H1 (cell line): ENCODE measurements at regions not wholly inside any gene's neighbourhood (a gene's known extent, or its start where the extent isn't known, plus 50 kb on each side); places are given as distances from the start of the nearest gene placed in this dataset.

Experiments
- CTCF ChIA-PET: fragments of 300-600 bp; sonication (Branson Sonifier 250); formaldehyde crosslinking; loops from one replicate; lab custom pipeline; 2021; ENCODE audit not compliant: partially characterized antibody; lab: Charles Lee
- POLR2A ChIA-PET: fragments of 300-600 bp; sonication (Branson Sonifier 250); formaldehyde crosslinking; loops from one replicate; lab custom pipeline; 2021; ENCODE audit warnings: inconsistent platforms; ENCODE audit not compliant: partially characterized antibody; lab: Charles Lee
- DNase-seq, 2 experiments: peaks; one replicate each; pipeline versions ENCODE4 v3.0.0 to v3.0.0-alpha.2; 2010 to 2022; ENCODE audit warnings: low spot score in 2 of 2, low read depth in 1 of 2, mixed read lengths in 1 of 2
- FAIRE-seq: peaks from 2 replicates; lab custom pipeline; 2011; peaks lifted over from hg19 to GRCh38; lab: Jason Lieb, UNC
- H2AFZ ChIP-seq: 2 replicates; pipeline ENCODE4 v1.8.1; 2012; ENCODE audit warnings: low read length, inconsistent platforms
- H2AK5ac ChIP-seq: 2 replicates; pipeline ENCODE4 v1.6.1; 2013; ENCODE audit warnings: low read depth, low read length
- H2BK120ac ChIP-seq: replicated peaks from 2 replicates; pipeline ENCODE3; 2013; ENCODE audit warnings: low read depth, low read length, inconsistent platforms
- H2BK12ac ChIP-seq: 2 replicates; pipeline ENCODE4 v1.6.1; 2013; ENCODE audit warnings: low read depth, low read length
- H2BK15ac ChIP-seq: 2 replicates; pipeline ENCODE4 v1.6.1; 2013; ENCODE audit warnings: low read length
- H2BK20ac ChIP-seq: 2 replicates; pipeline ENCODE4 v1.6.1; 2013; ENCODE audit warnings: low read length
- H2BK5ac ChIP-seq: 2 replicates; pipeline ENCODE4 v1.6.1; 2013; ENCODE audit warnings: low read depth, low read length
- H3K14ac ChIP-seq: 2 replicates; pipeline ENCODE4 v1.6.1; 2013; ENCODE audit warnings: inconsistent platforms; ENCODE audit not compliant: insufficient read length
- H3K18ac ChIP-seq: 2 replicates; pipeline ENCODE4 v1.6.1; 2013; ENCODE audit warnings: low read length; ENCODE audit errors: extremely low read depth
- H3K23ac ChIP-seq: 2 replicates; pipeline ENCODE4 v1.6.1; 2013; ENCODE audit warnings: inconsistent platforms; ENCODE audit not compliant: insufficient read length
- H3K23me2 ChIP-seq: 2 replicates; pipeline ENCODE4 v1.6.1; 2013; ENCODE audit warnings: low read depth, low read length
- H3K27ac ChIP-seq: 2 replicates; pipeline ENCODE4 v1.6.1; 2011; ENCODE audit warnings: low read depth, low read length, inconsistent platforms
- H3K27me3 ChIP-seq, 4 experiments: replicated peaks in 1 of 4; 1 replicate in 1 of 4; 2 replicates in 3 of 4; pipeline versions ENCODE4 v1.6.1 to v1.8.1; 2011 to 2013; ENCODE audit warnings: low read length in 3 of 4, mild to moderate bottlenecking in 3 of 4, inconsistent platforms in 2 of 4, mixed read lengths in 2 of 4, moderate library complexity in 1 of 4; ENCODE audit not compliant: control insufficient read depth in 3 of 4, insufficient read depth in 3 of 4; ENCODE audit errors: extremely low read depth in 1 of 4
- H3K36me3 ChIP-seq, 4 experiments: 2 replicates each; pipeline versions ENCODE4 v1.6.1 to v1.8.1; 2011 to 2013; ENCODE audit warnings: mild to moderate bottlenecking in 4 of 4, low read length in 3 of 4, moderate library complexity in 2 of 4, control low read depth in 1 of 4, inconsistent platforms in 1 of 4; ENCODE audit not compliant: insufficient read depth in 4 of 4, control insufficient read depth in 2 of 4
- H3K4ac ChIP-seq: replicated peaks from 2 replicates; pipeline ENCODE3; 2013; ENCODE audit warnings: low read length, low read depth, mixed read lengths, inconsistent platforms; ENCODE audit not compliant: insufficient read length
- H3K4me1 ChIP-seq, 4 experiments: replicated peaks in 1 of 4; 1 replicate in 1 of 4; 2 replicates in 3 of 4; pipeline versions ENCODE4 v1.6.1 to v1.8.1; 2011 to 2013; ENCODE audit warnings: low read length in 3 of 4, inconsistent platforms in 2 of 4, mixed read lengths in 1 of 4; ENCODE audit not compliant: insufficient read depth in 4 of 4, control insufficient read depth in 3 of 4
- H3K4me2 ChIP-seq, 2 experiments: 2 replicates each; pipeline versions ENCODE4 v1.6.1 to v1.8.1; 2011 to 2013; ENCODE audit warnings: low read depth in 2 of 2, low read length in 2 of 2, control low read depth in 1 of 2, inconsistent platforms in 1 of 2, mild to moderate bottlenecking in 1 of 2; ENCODE audit not compliant: insufficient read depth in 1 of 2
- H3K4me3 ChIP-seq, 4 experiments: fragments of 200-600, 300-600 bp in 1 of 4; sonication (generic), shearing (Covaris generic), sonication (Bioruptor Twin) in 1 of 4; 2 replicates each; pipeline versions ENCODE4 v1.5.1 to v1.8.1; 2011 to 2016; ENCODE audit warnings: low read length in 4 of 4, low read depth in 3 of 4, control low read depth in 2 of 4, inconsistent platforms in 2 of 4, mild to moderate bottlenecking in 2 of 4, mixed read lengths in 1 of 4, moderate library complexity in 1 of 4; ENCODE audit not compliant: insufficient read depth in 2 of 4; ENCODE audit errors: extremely low read depth in 1 of 4
- H3K56ac ChIP-seq: replicated peaks from 2 replicates; pipeline ENCODE3; 2013; ENCODE audit warnings: low read depth, mild to moderate bottlenecking, mixed read lengths, low read length, inconsistent platforms; ENCODE audit not compliant: insufficient read length
- H3K79me1 ChIP-seq: 2 replicates; pipeline ENCODE4 v1.6.1; 2013; ENCODE audit warnings: low read depth, low read length, control low read depth
- H3K79me2 ChIP-seq, 2 experiments: 2 replicates each; pipeline versions ENCODE4 v1.6.1 to v1.8.1; 2012 to 2013; ENCODE audit warnings: low read length in 2 of 2, mild to moderate bottlenecking in 2 of 2, inconsistent platforms in 1 of 2; ENCODE audit not compliant: insufficient read depth in 2 of 2, control insufficient read depth in 1 of 2
- H3K9ac ChIP-seq, 4 experiments: replicated peaks in 1 of 4; 1 replicate in 1 of 4; 2 replicates in 3 of 4; pipeline versions ENCODE4 v1.6.1 to v1.8.1; 2011 to 2013; ENCODE audit warnings: low read depth in 3 of 4, low read length in 3 of 4, control low read depth in 2 of 4, mild to moderate bottlenecking in 2 of 4, moderate library complexity in 2 of 4, inconsistent platforms in 1 of 4; ENCODE audit errors: extremely low read depth in 1 of 4
- H3K9me3 ChIP-seq, 2 experiments: 2 replicates each; pipeline versions ENCODE4 v1.6.1 to v1.8.1; 2012 to 2013; ENCODE audit warnings: mild to moderate bottlenecking in 2 of 2, moderate library complexity in 2 of 2, control low read depth in 1 of 2, inconsistent platforms in 1 of 2, low read depth in 1 of 2, low read length in 1 of 2, mixed read lengths in 1 of 2; ENCODE audit not compliant: insufficient read depth in 2 of 2
- H4K20me1 ChIP-seq, 2 experiments: replicated peaks in 1 of 2; 2 replicates each; pipeline versions ENCODE3 to v1.8.1; 2011 to 2013; ENCODE audit warnings: inconsistent platforms in 2 of 2, low read length in 2 of 2, mild to moderate bottlenecking in 1 of 2; ENCODE audit not compliant: insufficient read depth in 2 of 2, control insufficient read depth in 1 of 2
- H4K5ac ChIP-seq: 2 replicates; pipeline ENCODE4 v1.6.1; 2013; ENCODE audit warnings: low read length, low read depth, mixed read lengths, inconsistent platforms; ENCODE audit not compliant: insufficient read length
- H4K8ac ChIP-seq: 2 replicates; pipeline ENCODE4 v1.8.0; 2013; ENCODE audit warnings: mild to moderate bottlenecking, moderate library complexity, low read length, inconsistent platforms; ENCODE audit not compliant: insufficient read depth; ENCODE audit errors: extremely low read depth
- H4K91ac ChIP-seq: replicated peaks from 2 replicates; pipeline ENCODE3; 2013; ENCODE audit warnings: low read length, mixed read lengths, inconsistent platforms; ENCODE audit not compliant: insufficient read length
- JUN ChIP-seq: IDR thresholded peaks from 2 replicates; pipeline ENCODE4 v1.6.1; 2011; ENCODE audit warnings: low read depth, mild to moderate bottlenecking, improper control_type of control experiment, low read length
- POLR2A ChIP-seq, 2 experiments: IDR thresholded peaks; 1 replicate in 1 of 2; 2 replicates in 1 of 2; pipeline ENCODE4 v1.6.1; 2011; ENCODE audit warnings: low read depth in 2 of 2, low read length in 2 of 2, mild to moderate bottlenecking in 2 of 2; ENCODE audit errors: control extremely low read depth in 1 of 2
- WGBS, 2 experiments: shearing (Covaris generic) in 1 of 2; methylation state at CpG; one replicate each; pipeline versions ENCODE4 v1.1.6 to v1.1.7; 2013 to 2015; ENCODE audit warnings: low lambda C conversion rate in 2 of 2, mixed read lengths in 2 of 2, inconsistent platforms in 1 of 2, low coverage in 1 of 2, missing lambda C conversion rate in 1 of 2; ENCODE audit not compliant: insufficient replicate concordance in 2 of 2, insufficient coverage in 1 of 2, insufficient read length in 1 of 2; ENCODE audit errors: extremely low coverage in 1 of 2, missing lambda C conversion rate in 1 of 2; 5-methylcytosine and 5-hydroxymethylcytosine counted together

DNA sequence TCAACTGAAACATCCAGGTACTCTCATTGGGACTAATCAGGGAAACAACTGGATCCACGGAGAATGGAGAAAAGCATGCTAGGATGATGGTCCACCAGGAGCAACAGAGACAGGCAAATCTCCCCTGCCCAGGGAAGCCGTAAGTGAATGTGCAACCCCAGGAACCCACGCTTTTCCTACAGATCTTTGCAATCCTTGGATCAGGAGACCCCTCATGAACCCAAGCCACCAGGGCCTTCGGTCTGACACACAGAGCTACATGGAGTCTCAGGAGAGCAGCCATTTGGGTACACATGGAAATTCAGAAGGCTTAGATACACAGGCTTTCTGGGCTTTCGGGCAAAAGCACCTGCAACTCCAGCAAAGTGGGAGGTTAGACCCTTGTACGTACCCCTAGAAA lies 122.1 kb upstream of the PTCHD4 start:
- H3K79me1 ChIP-seq = no peaks in the 10 kb centered on the region
- FAIRE-seq = no peak
- H3K4me3 ChIP-seq = no peak overlapping the region
- TF ChIP-seq JUN (no peak), POLR2A (IDR thresholded peaks at IDR 0.05; ENCODE audit: control extremely low read depth in 1 of 2, low read depth in 2 of 2, low read length in 2 of 2) (no peak)

More for the DNA sequence above, 122.1 kb upstream of the PTCHD4 start:
- Histone ChIP-seq H3K9me3 (peaks cover 0 to 10% of the 10 kb centered on the region in 2 experiments; a peak in 1 of 4 replicates), H2BK15ac (no peak overlapping the region), H4K8ac (no peak overlapping the region), H3K9ac (no peak overlapping the region), H3K79me2 (no peaks in the 10 kb centered on the region), H4K91ac (no peak overlapping the region), H2BK12ac (no peak overlapping the region), H2BK120ac (no peak overlapping the region), H3K36me3 (no peaks in the 10 kb centered on the region; a peak in 1 of 8 replicates), H3K4me2 (no peak overlapping the region), H3K27ac (no peak overlapping the region), H3K4ac (no peak overlapping the region), H4K5ac (no peak overlapping the region), H4K20me1 (no peaks in the 10 kb centered on the region), H3K14ac (no peak overlapping the region), H2BK20ac (no peak overlapping the region), H3K56ac (no peak overlapping the region), H2BK5ac (no peak overlapping the region), H3K18ac (no peak overlapping the region), H2AK5ac (no peak overlapping the region), H3K27me3 (no peaks in the 10 kb centered on the region), H3K23me2 (no peaks in the 10 kb centered on the region), H2AFZ (no peak overlapping the region), H3K4me1 (no peaks in the 10 kb centered on the region), H3K23ac (no peak overlapping the region)
- POLR2A ChIA-PET = no interaction called here
- no peak for DNase-seq
- CTCF ChIA-PET = interaction anchor here (1.6 kb wide), 1 partner anchor 445 kb away, joined by 5 read pairs; no protein-coding TSS in a partner anchor
- 96% methylated on average over 6 of the region's 6 CpGs; no CpG with 5 or more reads in 1 of the 2 experiments for WGBS, 2 experiments
